ENCODE measurements at regions not wholly inside any gene's neighbourhood (a gene's known extent, or its start where the extent isn't known, plus 50 kb on each side); places are given as distances from the start of the nearest gene placed in this dataset.

DNA sequence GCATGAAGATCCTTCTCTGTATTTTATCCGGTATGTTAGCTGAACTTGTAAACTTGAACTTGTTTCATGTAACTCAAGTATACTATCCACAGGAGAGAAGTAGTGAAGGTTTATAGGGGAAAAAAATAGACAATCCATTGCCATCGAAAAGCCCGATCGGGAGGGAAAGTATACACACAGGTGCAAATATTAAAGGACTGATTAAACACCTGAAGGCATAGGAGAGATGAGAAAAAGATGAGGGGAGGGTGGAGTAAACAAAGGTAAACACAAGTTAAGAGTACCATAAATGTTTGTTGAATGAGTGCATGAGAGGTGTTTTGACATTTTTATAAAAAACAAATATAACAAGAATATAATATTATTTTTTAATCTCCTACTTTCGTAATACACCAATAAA is 64.3 kb upstream of the CITED2 start:
- DNase-seq (ENCODE audit: low read depth), result no peak

DNA sequence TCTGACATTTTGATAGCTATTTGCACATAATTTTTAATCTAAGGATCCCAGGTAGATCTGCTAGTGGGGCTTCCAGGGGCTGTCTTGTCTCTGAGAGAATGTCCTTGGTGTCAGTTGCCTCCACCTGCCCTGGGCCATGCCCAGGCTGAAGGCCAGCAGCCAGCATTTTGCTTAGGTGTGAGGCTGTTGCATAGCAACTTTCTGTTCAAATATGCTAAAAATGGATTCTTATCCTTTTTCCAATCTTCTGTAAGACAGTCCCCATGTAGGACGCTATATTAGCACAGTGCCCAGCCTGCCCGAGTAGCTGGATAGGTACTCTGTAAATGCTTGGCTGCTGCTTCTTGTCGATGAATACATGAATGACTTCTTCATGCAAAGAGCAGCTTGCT is 62.5 kb upstream of the CITED2 start:
- DNase-seq (ENCODE audit: low read depth), result no peak

DNA sequence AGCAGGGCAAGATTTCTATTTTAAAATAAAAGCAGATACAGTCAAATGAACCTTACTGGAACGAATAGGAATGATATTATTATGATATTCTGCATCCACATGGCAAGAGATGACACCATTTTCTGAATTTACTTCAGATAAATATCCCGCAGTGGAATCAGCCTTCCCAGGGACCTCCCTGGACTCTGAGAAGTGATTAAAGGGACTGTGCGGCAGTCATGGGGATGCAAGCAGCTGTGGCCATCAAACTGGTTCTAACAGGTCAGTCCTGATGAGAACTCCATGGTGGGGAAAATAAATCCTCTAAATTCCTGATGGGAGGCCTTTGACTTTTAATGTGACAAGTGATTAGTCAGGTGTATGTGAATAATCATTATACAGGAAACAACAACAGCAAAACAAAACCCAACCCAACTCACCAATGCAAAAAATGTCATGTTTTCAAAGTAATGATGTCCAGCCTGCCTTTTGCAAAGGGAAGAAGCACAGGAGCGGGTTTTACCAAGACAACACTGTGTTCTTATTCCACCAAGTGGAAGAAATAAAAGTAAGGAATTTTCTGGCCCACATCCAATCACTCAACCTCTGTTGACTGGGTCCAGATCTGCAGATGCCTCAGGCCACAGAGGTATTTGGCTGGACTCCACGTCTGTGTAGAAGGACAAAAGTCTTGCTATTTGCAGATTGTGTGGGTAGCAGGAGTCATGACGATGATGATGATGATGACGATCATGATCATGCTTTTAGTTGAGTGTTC is 61.9 kb upstream of the CITED2 start:
- peak; percentile 32 for DNase-seq (ENCODE audit: low read depth)

DNA sequence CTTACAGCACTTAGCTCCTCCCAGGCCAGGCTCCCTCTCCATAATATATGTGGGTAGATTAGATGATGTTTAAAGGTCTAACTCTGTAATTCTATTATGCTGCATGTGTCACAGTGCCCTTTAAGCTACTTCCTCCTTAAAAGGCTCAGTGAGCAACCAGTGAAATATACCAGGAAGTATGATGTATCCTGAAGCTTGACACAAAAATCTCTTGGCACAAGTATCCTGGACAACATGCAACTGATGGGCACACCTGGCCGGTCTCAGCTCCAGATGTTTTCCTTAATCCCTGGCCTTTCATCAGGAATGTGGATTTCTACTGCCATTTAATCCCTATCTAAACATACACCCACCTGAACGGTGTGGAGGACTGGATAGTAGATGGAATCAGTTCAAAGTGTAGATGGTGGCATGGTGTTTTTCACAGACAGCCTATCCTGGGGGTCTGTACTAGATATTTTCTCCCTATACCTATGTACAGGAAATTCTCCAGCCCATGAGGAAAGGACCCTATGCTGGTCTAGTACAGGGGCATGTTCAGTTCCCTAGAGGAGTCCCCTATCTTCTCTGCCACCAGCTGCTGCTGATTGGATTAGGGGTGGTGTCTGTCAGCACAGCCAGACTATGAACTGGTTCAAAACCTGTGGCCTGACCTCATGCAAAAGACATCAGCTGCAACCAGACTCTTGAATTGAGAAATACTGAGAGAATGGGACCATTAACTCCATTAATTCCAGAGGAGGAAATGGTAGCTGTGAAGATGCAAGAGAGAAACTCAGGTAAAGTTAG is 59.4 kb upstream of the CITED2 start:
- DNase-seq (ENCODE audit: low read depth), result peak; percentile 23

DNA sequence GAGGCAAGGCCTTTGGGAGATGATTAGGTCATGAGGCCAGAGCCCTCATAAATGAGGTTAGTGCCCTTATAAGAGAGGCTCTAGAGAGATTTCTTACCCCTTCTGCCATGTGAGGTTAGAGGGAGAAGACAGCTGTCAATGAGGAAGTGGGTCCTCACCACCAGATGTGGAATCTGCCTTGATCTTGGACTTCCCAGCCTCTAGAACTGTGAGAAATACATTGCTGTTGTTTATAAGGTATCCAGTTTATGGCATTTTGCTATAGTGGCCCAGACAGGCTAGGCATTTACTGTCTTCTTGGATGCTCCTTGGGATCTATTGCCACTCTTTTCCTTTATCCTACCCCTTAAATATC is 57.1 kb upstream of the CITED2 start:
- DNase-seq (ENCODE audit: low read depth), result no peak

DNA sequence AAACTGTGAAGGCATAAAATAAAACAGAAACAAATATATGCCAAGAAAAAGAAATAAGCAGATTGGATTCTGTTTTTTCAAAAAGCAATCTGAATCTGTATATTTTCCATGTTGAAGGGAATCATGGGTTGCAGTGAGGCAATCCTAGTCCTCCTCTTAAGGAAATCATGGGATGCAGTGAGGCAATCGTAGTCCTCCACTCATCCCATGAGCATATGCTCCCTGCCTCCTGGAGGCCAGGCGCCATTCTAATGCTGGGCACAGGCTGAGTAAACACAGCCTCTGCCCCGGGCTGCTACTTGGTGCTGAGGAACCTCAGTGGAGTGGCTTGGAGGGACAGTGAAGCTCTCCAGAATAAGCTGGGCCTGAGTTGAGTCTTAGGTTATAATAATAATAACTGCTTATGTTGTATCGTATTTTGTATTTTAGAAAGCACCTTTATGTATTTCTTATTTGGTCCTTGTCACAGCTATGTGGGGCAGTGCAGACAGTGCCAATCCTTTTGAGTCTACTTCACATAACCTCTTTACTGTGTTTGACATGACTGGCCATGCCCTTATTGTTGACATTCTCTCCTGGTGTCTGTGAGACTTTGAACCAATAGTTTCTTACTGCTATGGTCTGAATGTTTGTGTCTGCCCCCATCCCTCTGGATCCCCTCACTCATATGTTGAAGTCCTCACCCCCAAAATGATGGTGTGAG is 56.6 kb upstream of the CITED2 start:
- peak; percentile 52 for DNase-seq (ENCODE audit: low read depth)

DNA sequence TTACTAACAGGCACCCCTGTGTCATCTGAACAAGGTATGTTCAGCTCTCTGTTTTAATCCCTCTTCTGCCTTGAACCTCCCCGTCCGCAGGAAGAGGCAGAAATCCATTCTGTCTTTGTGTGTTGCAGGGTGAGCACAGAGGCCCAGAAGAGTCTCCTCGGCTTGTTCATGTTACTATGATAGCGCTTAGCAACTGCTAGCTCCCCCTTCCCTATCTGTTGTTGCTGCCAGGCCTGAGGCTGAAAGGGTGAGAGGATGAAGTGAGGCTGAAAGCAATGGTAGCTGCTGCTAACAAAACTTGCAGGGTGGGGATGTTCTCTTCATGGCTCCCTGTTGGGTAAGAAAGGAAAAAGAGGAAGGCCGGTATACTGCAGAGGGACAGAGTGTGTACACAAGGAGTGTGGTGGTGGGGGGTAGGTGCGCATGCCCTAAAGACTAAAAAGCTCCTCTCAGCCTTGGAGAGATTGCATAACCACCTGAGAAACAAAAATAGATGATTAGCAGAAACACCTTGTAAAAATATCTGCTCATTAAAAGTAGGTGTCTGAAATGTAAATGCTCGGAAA is 55.2 kb upstream of the CITED2 start:
- DNase-seq (ENCODE audit: low read depth), result no peak

DNA sequence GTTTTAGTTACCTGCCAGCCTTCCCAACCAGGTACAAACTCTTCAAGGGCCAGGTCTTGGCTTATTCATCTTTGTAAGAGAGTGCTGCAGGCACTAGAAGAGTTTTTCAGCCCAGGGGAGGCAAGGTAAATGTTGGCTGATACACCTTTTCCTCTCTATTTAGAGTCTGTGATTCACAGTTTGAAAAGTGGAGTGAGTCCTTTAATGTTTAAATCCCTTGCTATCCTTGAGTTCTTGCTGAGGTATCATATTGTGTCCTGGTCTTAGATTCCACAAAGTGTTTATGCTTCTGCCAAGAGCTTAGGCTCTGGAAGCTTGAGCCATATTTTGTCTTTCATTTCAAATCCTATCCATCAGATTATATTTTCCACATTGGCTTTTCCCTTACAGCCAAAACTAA is 52.8 kb upstream of the CITED2 start:
- DNase-seq (ENCODE audit: low read depth), result no peak

DNA sequence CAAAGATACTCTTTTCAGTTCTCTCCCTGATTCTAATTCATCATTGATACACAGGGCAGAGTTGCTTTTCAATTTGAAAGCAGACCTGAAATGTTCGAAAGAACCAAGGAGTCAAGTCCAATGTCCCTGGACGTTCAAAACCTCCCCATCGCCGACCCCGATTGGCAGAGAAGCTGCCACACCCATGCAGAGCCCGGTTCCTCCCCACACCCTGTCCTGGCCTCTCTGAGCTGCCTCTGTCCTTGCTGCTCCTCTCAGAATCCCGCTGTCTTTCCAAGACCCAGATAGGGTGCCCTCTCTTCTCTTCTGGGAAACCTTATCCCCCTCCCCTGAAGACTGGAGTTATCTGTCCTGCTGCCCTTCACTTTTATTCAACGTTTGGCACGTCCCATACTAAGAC is 52.3 kb upstream of the CITED2 start:
- no peak for DNase-seq (ENCODE audit: low read depth)

DNA sequence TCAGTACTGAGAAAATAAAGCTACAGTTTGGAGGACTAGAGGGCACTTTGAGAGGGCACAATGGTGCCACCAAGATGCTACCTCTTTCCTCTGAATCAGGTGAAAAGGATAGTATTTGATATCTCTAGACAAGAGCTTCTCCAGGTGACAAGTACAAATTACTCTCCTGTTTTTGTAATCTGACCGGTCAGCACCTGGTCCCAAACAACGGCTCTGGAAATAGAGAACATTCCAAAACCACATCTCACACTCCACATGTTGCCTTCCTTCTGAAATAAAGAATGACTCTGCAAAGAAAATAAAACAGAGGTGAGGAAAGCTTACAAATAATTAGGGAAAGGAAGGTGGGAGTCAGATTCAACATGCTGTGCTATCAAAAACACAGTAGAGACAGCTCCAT is 51.3 kb upstream of the CITED2 start:
- no peak for DNase-seq (ENCODE audit: low read depth)

DNA sequence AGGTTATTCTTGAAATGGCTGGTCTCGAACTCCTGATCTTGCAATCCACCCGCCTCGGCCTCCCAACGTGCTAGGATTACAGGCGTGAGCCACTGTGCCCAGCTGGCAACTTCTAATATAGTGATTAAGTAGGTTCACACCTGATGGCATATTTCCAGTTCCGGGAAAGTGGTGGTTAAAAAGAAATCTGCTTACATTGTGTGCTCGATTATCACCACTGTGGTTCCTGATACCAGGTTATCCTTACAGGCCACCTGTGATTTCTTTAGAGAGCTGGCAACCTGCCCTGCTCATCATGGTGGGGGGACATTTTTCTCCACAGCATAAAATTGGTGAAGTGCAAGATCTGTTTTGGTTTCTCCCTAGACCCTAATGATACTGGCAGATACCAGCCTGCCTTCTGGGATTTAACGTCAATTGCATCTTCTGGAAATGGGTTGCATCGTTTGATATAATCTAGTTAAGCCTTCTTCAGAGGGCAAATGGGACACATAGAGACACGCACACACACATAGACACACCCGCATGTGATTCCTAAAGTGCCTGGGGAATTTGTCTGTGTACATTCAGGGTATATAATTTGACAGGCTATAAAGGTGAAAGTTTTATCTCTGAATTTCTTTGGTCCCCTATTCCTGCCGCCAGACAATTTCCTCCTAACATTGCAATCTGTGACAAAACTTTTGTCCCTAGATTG is 49.7 kb upstream of the CITED2 start:
- no peak for DNase-seq (ENCODE audit: low read depth)
